ENCODE measurements at regions not wholly inside any gene's neighbourhood (a gene's known extent, or its start where the extent isn't known, plus 50 kb on each side); places are given as distances from the start of the nearest gene placed in this dataset.
"Not testable (repeated sequence)": the region's sequence is repeated elsewhere in the genome, so short reads cannot be mapped to it uniquely, and the experiment has no call there.

- no peak overlapping the region for H3K4me3 ChIP-seq (ENCODE audit: control insufficient read depth, low read depth, low read length)
- no peak for TF ChIP-seq CTCF (conservative IDR thresholded peaks at IDR 0.05; ENCODE audit: control insufficient read depth, insufficient read depth, low read depth, low read length)
- DNase-seq (ENCODE audit: low read depth) = no peak
These were observed 97.4 kb upstream of the RNU6-1 start for GRCh38 chr15:67937153-67937761.

- not testable (repeated sequence) for H3K4me3 ChIP-seq (ENCODE audit: control insufficient read depth, low read depth, low read length); DNase-seq (ENCODE audit: low read depth)
These were observed 99.3 kb upstream of the RNU6-1 start for GRCh38 chr15:67939179-67939578.

- not testable (repeated sequence) for DNase-seq (ENCODE audit: low read depth); H3K4me3 ChIP-seq (ENCODE audit: control insufficient read depth, low read depth, low read length)
These were observed 99.9 kb upstream of the RNU6-1 start for GRCh38 chr15:67939588-67940323.

GRCh38 chr15:67940324-67940719 lies 100.5 kb upstream of the RNU6-1 start:
- H3K4me3 ChIP-seq (ENCODE audit: control insufficient read depth, low read depth, low read length) = no peak overlapping the region
- no peak for TF ChIP-seq CTCF (conservative IDR thresholded peaks at IDR 0.05; ENCODE audit: control insufficient read depth, insufficient read depth, low read depth, low read length)
- DNase-seq (ENCODE audit: low read depth) = no peak

GRCh38 chr15:67941648-67942310 lies 101.9 kb upstream of the RNU6-1 start:
- TF ChIP-seq CTCF (conservative IDR thresholded peaks at IDR 0.05; ENCODE audit: control insufficient read depth, insufficient read depth, low read depth, low read length) = no peak
- no peak overlapping the region for H3K4me3 ChIP-seq (ENCODE audit: control insufficient read depth, low read depth, low read length)
- no peak for DNase-seq (ENCODE audit: low read depth)

GRCh38 chr15:67943475-67943874 lies 103.6 kb upstream of the RNU6-1 start:
- no peak for DNase-seq (ENCODE audit: low read depth)
- no peak for TF ChIP-seq CTCF (conservative IDR thresholded peaks at IDR 0.05; ENCODE audit: control insufficient read depth, insufficient read depth, low read depth, low read length)
- no peak overlapping the region for H3K4me3 ChIP-seq (ENCODE audit: control insufficient read depth, low read depth, low read length)

GRCh38 chr15:67944010-67944641 lies 104.3 kb upstream of the RNU6-1 start:
- no peak for TF ChIP-seq CTCF (conservative IDR thresholded peaks at IDR 0.05; ENCODE audit: control insufficient read depth, insufficient read depth, low read depth, low read length)
- no peak overlapping the region for H3K4me3 ChIP-seq (ENCODE audit: control insufficient read depth, low read depth, low read length)
- peak; percentile 13 for DNase-seq (ENCODE audit: low read depth)
